IPS DF 4.7 (cell line): ENCODE measurements at regions not wholly inside any gene's neighbourhood (a gene's known extent, or its start where the extent isn't known, plus 50 kb on each side); places are given as distances from the start of the nearest gene placed in this dataset.

Experiments used
- DNase-seq: peaks from one replicate; pipeline ENCODE4 v3.0.0-alpha.2; 2013; ENCODE audit warnings: low spot score; ENCODE audit errors: extremely low read depth

- DNase-seq, result no peak
Measured at GRCh38 chr10:94186722-94187121, 176.0 kb downstream of the NOC3L start.

GRCh38 chr10:94192333-94192732 lies 170.4 kb downstream of the NOC3L start:
- no peak for DNase-seq

DNA sequence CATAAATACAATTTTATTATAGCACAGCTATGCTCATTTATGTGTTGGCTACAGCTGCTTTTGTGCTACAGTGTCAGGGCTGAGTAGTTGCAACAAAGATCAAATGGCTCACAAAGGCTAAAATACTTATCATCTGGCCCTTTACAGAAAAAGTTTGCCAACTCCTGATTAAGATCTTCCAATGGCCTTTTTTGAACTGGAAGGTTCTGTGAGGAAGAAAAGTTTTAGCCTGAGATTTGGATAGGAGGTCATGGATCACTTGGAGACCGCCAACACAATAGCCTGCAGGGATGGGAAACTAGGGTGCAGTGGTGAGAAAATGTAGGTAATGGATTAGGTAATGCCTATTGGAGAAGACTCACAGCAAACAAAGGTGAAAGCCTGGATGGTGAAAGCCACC lies 169.8 kb downstream of the NOC3L start:
- DNase-seq, result no peak

DNA sequence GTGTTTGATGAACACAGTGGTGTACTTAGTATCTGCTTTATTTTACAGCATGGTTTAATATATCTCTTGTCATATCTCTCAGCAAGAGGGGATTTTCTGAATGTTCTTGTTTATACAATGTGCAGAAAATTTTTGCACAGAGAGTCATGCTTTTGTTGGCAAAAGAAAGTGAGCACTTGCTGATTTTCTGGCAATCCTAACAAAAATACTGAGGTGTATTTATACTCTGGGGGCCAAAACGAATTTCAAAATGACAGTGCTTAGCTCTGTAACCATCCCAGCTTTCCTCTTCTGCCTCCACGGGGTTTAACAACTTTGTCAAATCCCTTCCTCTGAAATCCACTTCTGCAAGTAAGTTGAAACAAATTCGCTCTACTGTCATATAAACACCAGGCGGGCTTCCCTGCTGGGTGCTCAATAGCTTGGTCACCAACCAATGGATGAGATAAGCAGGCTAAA lies 169.2 kb downstream of the NOC3L start:
- no peak for DNase-seq

DNA sequence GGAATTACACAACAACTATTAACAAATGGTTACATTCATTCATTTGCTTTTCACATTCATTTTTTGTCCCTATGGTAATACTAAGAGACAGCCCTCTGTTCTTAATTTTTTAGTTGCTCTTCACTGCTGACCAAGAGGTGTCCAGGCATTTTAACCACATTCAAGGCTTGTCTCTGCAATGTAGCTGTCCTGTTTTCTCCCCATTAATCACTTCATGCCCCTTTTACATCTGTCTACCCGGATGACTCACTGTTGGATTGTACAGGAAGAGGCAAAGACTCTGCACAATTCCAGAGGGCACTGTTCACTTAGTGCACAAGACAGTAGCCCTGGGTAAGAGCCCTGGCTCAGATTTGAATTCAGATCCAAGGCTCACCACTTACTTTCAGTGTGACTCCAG lies 168.5 kb downstream of the NOC3L start:
- no peak for DNase-seq

DNA sequence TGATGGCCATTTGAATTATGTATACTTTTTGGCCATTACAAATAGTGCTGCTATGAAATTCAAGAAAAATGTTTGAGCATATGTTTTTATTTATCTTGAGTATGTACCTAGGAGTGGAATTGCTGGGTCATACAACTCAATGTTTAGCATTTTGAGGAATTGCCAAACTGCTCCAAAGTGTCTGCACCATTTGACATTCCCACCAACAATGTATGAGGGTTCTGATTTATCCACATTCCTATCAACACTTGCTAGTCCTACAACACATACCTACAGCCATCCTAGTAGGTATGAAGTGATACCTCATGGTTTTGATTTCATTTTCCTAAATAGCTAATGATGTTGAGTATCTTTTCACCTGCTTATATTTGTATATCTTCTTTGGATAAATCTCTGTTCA lies 165.5 kb downstream of the NOC3L start:
- no peak for DNase-seq

- no peak for DNase-seq
Measured at GRCh38 chr10:94198324-94198723, 164.4 kb downstream of the NOC3L start.

- DNase-seq, result no peak
Measured at GRCh38 chr10:94199565-94199964, 163.2 kb downstream of the NOC3L start.

GRCh38 chr10:94200146-94200837 lies 162.4 kb downstream of the NOC3L start:
- DNase-seq, result no peak

- DNase-seq, result no peak
Measured at GRCh38 chr10:94205396-94205831, 157.3 kb downstream of the NOC3L start.

DNA sequence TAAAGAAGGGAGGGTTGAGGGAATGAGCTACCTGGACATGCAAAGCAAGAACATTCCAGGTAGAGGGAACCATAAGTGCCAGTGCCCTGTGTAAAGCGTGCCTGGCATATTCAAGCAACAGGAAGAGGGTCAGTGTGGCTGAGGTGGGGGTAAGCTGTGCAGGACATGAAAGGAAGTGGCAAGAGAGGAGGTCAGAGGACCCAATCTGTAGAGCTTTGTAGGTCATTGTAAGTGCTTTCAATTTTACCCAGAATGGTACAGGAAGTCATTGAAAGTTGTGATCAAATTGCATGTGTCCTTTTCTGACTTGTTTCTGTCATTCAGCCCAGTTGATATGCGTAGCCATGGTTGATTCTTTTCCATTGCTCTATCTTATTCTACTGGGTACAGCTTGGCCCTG lies 156.6 kb downstream of the NOC3L start:
- DNase-seq, result no peak

DNA sequence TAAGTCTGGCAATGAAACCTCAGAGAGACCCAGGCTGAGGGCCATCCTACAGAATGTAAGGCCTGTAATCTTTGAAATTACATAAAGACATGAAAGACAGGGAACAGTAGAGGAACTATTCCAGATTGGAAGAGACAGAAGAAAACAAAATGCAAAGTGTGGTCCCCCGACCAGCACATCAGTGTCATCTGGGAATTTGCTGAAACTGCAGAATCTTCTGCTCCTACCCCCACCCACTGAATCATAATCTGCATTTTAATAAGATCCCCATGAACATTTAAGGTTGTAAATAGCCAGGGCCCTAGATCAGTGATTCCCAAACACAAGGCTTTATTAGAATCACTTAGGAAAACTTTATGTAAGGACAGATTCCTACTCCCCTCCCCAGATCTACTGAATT lies 154.4 kb downstream of the NOC3L start:
- no peak for DNase-seq

DNA sequence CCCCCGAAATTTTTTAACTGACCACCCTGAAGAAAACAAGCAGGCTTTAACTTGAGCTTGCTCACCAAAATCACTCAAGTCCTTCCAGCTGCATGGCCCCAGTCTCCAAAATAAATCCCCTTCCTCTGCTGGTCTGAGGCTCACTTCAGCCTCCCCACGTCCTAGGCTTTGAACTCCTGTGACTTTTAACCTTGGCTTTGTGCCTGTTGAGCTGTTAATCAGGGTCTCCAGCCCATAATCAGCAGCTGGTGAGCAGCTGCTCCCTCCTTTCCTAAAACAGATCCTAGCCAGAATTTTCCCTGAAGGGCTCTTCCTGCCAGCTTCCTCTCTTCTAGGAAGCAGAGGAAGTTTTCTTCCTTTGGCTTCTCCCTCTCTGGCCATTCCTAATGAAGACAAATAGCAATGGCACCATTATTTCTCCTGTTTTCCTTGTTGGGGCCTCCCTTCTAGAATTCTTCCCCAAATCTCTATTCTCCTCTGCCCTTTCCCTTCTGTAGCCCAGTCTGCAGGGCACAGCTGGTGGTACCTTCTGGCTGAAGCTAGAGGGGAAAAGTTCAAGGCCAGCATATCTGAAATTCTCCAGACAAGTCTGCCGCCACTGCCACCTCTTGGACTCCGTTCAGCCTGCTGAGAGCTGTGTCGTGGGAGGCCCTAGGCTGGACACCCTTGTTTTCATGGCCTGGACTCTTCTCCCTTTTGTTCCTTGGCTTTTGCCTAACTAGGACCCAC lies 152.1 kb downstream of the NOC3L start:
- no peak for DNase-seq

DNA sequence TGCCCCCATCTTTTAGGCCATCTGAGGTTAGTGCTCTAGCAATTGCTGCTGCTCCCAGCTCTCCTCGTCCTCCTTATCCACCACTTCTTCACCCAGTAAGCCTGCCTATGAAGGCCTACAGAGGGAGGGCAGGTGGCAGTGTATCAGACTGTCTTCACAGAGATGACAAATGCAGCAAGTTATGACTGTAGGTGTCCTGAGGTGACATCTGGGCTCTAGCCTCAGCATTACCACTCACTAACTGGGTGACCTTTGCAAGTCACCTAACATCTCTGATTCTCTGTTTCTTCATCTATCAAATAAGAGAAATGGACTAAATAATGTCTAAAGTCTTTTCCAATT lies 151.6 kb downstream of the NOC3L start:
- no peak for DNase-seq

DNA sequence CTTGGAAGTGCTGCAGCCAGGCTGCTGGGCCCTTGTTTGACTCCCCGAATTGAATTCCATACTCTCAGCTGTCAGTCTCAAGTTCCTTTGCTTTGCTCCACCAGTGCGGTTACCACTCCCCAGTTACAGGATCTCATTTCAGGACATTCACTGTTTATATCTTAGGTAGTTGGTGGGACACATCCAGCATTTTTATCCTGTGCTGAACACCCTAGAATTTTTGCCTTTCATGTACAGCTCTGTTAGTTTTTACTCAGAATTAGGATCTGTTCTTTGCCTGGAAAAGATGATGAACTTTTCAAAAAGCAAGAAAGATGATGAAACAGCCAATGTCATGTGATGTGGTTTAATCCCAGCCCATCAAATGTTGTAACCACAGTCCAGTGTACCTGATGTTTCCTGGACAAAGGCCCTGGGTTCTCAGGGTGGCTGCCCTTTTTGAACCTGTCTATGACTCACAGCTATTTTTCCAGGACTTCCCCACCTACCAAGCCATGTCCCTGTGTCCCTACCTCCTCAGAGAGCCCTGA lies 149.7 kb downstream of the NOC3L start:
- DNase-seq, result no peak

DNA sequence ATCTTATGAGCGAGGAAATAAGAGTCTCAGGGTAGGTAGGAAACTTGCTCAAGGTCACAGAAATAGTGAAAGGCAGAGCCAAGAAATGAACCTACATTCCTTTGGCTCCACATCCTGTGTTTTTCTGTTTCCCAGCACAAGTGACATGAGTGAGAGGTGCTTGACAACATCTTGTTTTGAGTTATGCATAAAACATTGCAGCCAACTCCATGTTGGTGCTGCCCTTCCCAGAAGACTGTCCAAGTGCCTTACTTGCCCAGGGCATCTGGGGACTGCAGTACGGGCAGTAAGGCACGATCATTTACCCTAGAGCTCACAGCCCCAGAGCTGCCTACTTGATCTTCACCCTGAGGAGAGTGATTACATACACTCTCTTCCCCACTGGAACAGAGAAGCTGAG lies 148.8 kb downstream of the NOC3L start:
- no peak for DNase-seq

- no peak for DNase-seq
Measured at GRCh38 chr10:94214481-94214893, 148.3 kb downstream of the NOC3L start.

GRCh38 chr10:94216201-94216600 lies 146.5 kb downstream of the NOC3L start:
- DNase-seq, result no peak

DNA sequence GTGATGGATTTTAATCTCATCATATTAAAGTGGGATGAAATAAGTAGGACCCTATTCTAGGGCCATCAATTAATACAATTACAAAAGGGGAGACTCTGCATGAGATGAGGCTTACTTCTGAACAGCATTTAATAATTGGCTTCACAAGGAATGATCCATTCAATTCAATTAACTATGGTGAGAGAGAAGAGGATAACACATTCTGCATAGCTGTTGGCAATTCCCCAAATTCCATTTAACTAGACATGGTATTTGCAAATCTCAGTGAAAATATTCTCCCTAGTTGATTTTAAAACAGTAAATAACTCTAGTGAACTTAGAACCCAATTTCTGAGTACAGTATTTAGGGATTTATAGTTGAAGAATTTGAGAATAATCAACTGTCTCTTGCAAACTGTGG lies 145.3 kb downstream of the NOC3L start:
- no peak for DNase-seq

DNA sequence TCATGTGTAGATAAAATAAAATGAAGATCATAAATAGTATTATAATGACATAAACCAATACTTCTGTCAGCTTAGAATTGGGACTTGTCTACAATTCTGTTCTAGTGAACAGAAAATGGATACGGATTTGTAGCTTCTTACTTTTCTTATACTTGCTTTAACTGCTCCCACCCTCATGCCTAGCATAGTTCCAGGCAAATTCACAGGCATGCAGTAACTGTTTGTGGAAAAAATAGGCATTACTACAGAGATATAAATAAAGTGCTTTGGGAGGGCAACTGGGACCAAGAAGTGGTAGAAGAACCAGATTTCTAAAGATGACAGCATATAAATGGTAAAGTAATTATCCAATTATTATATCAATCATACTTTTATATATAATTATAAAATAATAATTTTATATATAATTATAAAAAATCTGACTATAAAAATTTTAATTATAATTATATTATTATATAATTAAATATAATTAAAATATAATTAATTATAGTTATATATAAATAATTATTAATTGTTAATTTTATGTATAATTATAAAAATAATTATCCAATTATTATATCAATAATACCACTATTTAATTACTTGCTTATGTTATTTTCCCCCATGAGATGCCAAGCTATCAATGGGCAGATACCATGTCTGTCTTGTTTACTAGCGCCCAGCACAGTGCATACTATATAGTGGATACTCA lies 144.1 kb downstream of the NOC3L start:
- DNase-seq, result no peak

DNA sequence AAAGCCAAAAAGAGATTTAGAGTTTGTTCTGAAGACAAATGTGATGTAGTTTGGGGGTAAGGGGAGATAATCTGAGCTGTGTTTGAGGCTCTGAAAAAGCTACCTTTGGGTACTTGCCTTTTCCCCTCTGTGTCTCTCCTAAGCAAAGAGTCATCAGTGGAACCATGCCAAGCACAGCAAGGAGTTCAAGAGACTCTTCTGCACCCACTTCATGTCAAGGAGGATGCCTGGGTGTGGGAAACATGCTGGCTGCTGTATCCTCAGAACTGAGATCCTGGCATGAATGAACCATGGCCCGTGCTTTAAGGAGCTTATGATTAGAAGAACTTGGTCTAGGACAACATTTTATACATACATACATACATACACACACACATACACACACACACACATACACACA lies 142.9 kb downstream of the NOC3L start:
- DNase-seq, result no peak

GRCh38 chr10:94220717-94221116 lies 142.0 kb downstream of the NOC3L start:
- DNase-seq, result no peak
